IMR-90 (cell line): ENCODE measurements at regions not wholly inside any gene's neighbourhood (a gene's known extent, or its start where the extent isn't known, plus 50 kb on each side); places are given as distances from the start of the nearest gene placed in this dataset.

Experiments used
- ATAC-seq: fragments of 200-7000 bp; cut with Tn5 transposase; 2 replicates; pipeline ENCODE4 v1.9.1; 2020; ENCODE audit warnings: low read depth, mild to moderate bottlenecking, moderate library complexity
- BruUV-seq: library from RNA; stranded (reverse); fragments of 400-500 nt; replicated peaks from 2 replicates; lab custom pipeline; 2021; lab: Mats Ljungman, UMichigan
- CTCF ChIA-PET: fragments of 300-600 bp; formaldehyde crosslinking; extraction: SDS; loops from one replicate; lab custom pipeline; 2021; ENCODE audit warnings: antibody characterized with exemption; lab: Yijun Ruan, JAX
- POLR2A ChIA-PET: fragments of 300-600 bp; sonication (Branson Sonifier 250); formaldehyde crosslinking; loops from one replicate; lab custom pipeline; 2022; ENCODE audit warnings: antibody characterized with exemption; ENCODE audit not compliant: unreplicated experiment; lab: Charles Lee
- DNase-seq: peaks from one replicate; pipeline ENCODE4 v3.0.0; 2013
- H2AFZ ChIP-seq: replicated peaks from 2 replicates; pipeline ENCODE3; 2013; ENCODE audit warnings: low read length, mild to moderate bottlenecking; ENCODE audit not compliant: poor library complexity
- H2AK5ac ChIP-seq: 2 replicates; pipeline ENCODE4 v1.6.1; 2013; ENCODE audit warnings: low read depth, low read length, inconsistent platforms
- H2AK9ac ChIP-seq: replicated peaks from 2 replicates; pipeline ENCODE3; 2013; ENCODE audit warnings: mild to moderate bottlenecking, low read depth, low read length, moderate library complexity; ENCODE audit not compliant: poor library complexity
- H2BK120ac ChIP-seq: 2 replicates; pipeline ENCODE4 v1.6.1; 2013; ENCODE audit warnings: low read depth, low read length, inconsistent platforms
- H2BK15ac ChIP-seq: 3 replicates; pipeline ENCODE4 v1.6.1; 2013; ENCODE audit warnings: low read depth, low read length, inconsistent platforms
- H2BK20ac ChIP-seq: 2 replicates; pipeline ENCODE4 v1.6.1; 2013; ENCODE audit warnings: low read depth, mild to moderate bottlenecking, inconsistent platforms, low read length, moderate library complexity
- H2BK5ac ChIP-seq: 2 replicates; pipeline ENCODE4 v1.6.1; 2013; ENCODE audit warnings: mild to moderate bottlenecking, low read depth, low read length, inconsistent platforms; ENCODE audit not compliant: poor library complexity, severe bottlenecking
- H3K14ac ChIP-seq: replicated peaks from 2 replicates; pipeline ENCODE4 v1.6.1; 2013; ENCODE audit warnings: low read depth, low read length, inconsistent platforms
- H3K18ac ChIP-seq: 2 replicates; pipeline ENCODE4 v1.6.1; 2013; ENCODE audit warnings: low read depth, low read length, control low read depth
- H3K23ac ChIP-seq: 2 replicates; pipeline ENCODE4 v1.6.1; 2013; ENCODE audit warnings: low read depth, low read length, inconsistent platforms
- H3K27ac ChIP-seq: 2 replicates; pipeline ENCODE4 v1.5.1; 2013; ENCODE audit warnings: mild to moderate bottlenecking, control low read depth, low read length; ENCODE audit not compliant: insufficient read depth
- H3K27me3 ChIP-seq: 2 replicates; pipeline ENCODE4 v1.6.1; 2013; ENCODE audit warnings: low read length; ENCODE audit not compliant: control insufficient read depth, insufficient read depth
- H3K36me3 ChIP-seq: 2 replicates; pipeline ENCODE4 v1.6.1; 2013; ENCODE audit warnings: low read length, mixed read lengths; ENCODE audit not compliant: control insufficient read depth, insufficient read depth
- H3K4ac ChIP-seq: 2 replicates; pipeline ENCODE4 v1.6.1; 2013; ENCODE audit warnings: low read depth, low read length, inconsistent platforms
- H3K4me1 ChIP-seq: 2 replicates; pipeline ENCODE4 v1.6.1; 2013; ENCODE audit warnings: low read length, mixed read lengths; ENCODE audit not compliant: control insufficient read depth, insufficient read depth
- H3K4me2 ChIP-seq: 2 replicates; pipeline ENCODE4 v1.6.1; 2013; ENCODE audit warnings: low read depth, mild to moderate bottlenecking, control low read depth, low read length, moderate library complexity
- H3K4me3 ChIP-seq: 2 replicates; pipeline ENCODE4 v1.5.1; 2013; ENCODE audit warnings: low read depth, mild to moderate bottlenecking, control low read depth, low read length, moderate library complexity; ENCODE audit not compliant: insufficient read depth
- H3K56ac ChIP-seq: 2 replicates; pipeline ENCODE4 v1.6.1; 2013; ENCODE audit warnings: low read length, inconsistent platforms; ENCODE audit not compliant: insufficient read depth; ENCODE audit errors: extremely low read depth
- H3K79me1 ChIP-seq, 2 experiments: 2 replicates each; pipeline ENCODE4 v1.6.1; 2013; ENCODE audit warnings: low read length in 2 of 2, inconsistent platforms in 1 of 2, low read depth in 1 of 2
- H3K9ac ChIP-seq: 2 replicates; pipeline ENCODE4 v1.6.1; 2013; ENCODE audit warnings: low read depth, low read length, control low read depth
- H3K9me1 ChIP-seq: 2 replicates; pipeline ENCODE4 v1.6.1; 2013; ENCODE audit warnings: low read length, inconsistent platforms; ENCODE audit not compliant: insufficient read depth
- H3K9me3 ChIP-seq: 2 replicates; pipeline ENCODE4 v1.6.1; 2013; ENCODE audit warnings: low read length; ENCODE audit not compliant: control insufficient read depth, insufficient read depth
- H4K20me1 ChIP-seq: 2 replicates; pipeline ENCODE4 v1.6.1; 2013; ENCODE audit warnings: low read length, inconsistent platforms; ENCODE audit not compliant: insufficient read depth
- H4K5ac ChIP-seq: 2 replicates; pipeline ENCODE4 v1.6.1; 2013; ENCODE audit warnings: mild to moderate bottlenecking, low read depth, low read length, control low read depth
- H4K8ac ChIP-seq, 2 experiments: 2 replicates each; pipeline ENCODE4 v1.6.1; 2013; ENCODE audit warnings: low read depth in 2 of 2, low read length in 2 of 2, control low read depth in 1 of 2, inconsistent platforms in 1 of 2
- H4K91ac ChIP-seq: 2 replicates; pipeline ENCODE4 v1.6.1; 2013; ENCODE audit warnings: low read depth, low read length, inconsistent platforms; ENCODE audit not compliant: insufficient read depth
- POLR2A ChIP-seq: IDR thresholded peaks from 2 replicates; pipeline ENCODE4 v1.6.1; 2012; ENCODE audit warnings: mild to moderate bottlenecking, low read depth, low read length
- RFX5 ChIP-seq: IDR thresholded peaks from 2 replicates; pipeline ENCODE4 v1.8.0; 2012; ENCODE audit warnings: low read depth, mild to moderate bottlenecking, low read length, moderate library complexity
- SMC3 ChIP-seq: fragments of 150-350 bp; IDR thresholded peaks from 2 replicates; pipeline ENCODE4 v1.6.1; 2016; ENCODE audit warnings: low read depth, mild to moderate bottlenecking, antibody characterized with exemption, low read length, moderate library complexity
- dilution Hi-C: fragments of 300-500 bp; cut with HindIII; formaldehyde crosslinking; loops from one replicate; pipeline ENCODE4 v1.14.3; 2018; ENCODE audit warnings: low sequenced_read_pairs; ENCODE audit not compliant: unreplicated experiment
- in situ Hi-C: fragments of 300-500 bp; cut with MboI; formaldehyde crosslinking; loops from 3 replicates; pipeline ENCODE4 v1.14.3; 2019; ENCODE audit warnings: low sequenced_read_pairs, inconsistent platforms, mixed read lengths
- intact Hi-C: fragments of 100-400 bp; cut with micrococcal nuclease; formaldehyde crosslinking; loops from 2 replicates; pipeline ENCODE4 v1.10.0; 2022
- TF ChIP-seq, protein P1 (sequence below): conservative IDR thresholded peaks from 2 replicates; pipeline ENCODE4 v1.5.1; 2012; ENCODE audit warnings: mild to moderate bottlenecking, low read depth, low read length, improper control_type of control experiment
- TF ChIP-seq, protein P2 (sequence below): fragments of 150-350 bp; IDR thresholded peaks from 2 replicates; pipeline ENCODE4 v1.6.1; 2016; ENCODE audit warnings: low read depth, mild to moderate bottlenecking, low read length, moderate library complexity, borderline replicate concordance
- TF ChIP-seq, protein P3 (sequence below): fragments of 150-350 bp; IDR thresholded peaks from 2 replicates; pipeline ENCODE4 v1.6.1; 2017; ENCODE audit warnings: mild to moderate bottlenecking, antibody characterized with exemption, low read length, low read depth

DNA sequence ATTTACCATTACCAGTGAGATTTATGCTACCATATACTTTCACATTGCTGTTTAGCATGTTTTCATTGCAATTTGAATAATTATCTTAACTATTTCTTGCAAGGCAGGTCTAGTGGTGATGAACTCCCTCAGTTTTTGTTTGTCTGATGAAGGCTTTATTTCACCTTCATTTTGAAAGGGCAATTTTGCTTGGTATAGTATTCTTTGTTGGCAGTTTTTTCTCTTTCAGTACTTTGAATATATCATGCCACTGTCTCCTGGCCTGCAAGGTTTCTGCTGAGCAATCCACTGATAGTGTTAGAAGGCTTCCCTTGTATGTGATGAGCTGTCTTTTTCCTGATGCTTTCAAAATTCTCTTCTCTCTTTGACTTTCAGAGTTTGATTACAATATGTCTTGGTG is 188.0 kb downstream of the MARCHF11 start:
- Histone ChIP-seq H4K20me1 (no peaks in the 10 kb centered on the region), H3K9me1 (no peaks in the 10 kb centered on the region), H4K91ac (no peak overlapping the region), H3K4me1 (no peaks in the 10 kb centered on the region; the same call in 1 of the 2 replicates), H3K9me3 (peaks cover 2% of the 10 kb centered on the region; the same call in 1 of the 2 replicates), H3K23ac (no peak overlapping the region), H4K5ac (no peak overlapping the region), H3K4ac (no peak overlapping the region), H3K18ac (no peak overlapping the region), H3K27ac (no peak overlapping the region), H3K4me3 (no peak overlapping the region), H2BK120ac (no peak overlapping the region), H2AK5ac (no peak overlapping the region), H2AFZ (no peak overlapping the region), H2AK9ac (no peak overlapping the region), H3K4me2 (no peak overlapping the region), H2BK20ac (no peak overlapping the region), H3K14ac (no peak overlapping the region), H2BK15ac (no peak overlapping the region), H3K9ac (no peak overlapping the region), H3K56ac (no peak overlapping the region), H3K36me3 (no peaks in the 10 kb centered on the region), H3K79me1 (no peaks in the 10 kb centered on the region), H3K27me3 (0 out of 2 replicates have a peak, but pooled peaks cover 1% of the 10 kb centered on the region), H2BK5ac (no peak overlapping the region), H4K8ac (no peak overlapping the region)
- ChIA-PET CTCF (no interaction called here), POLR2A (no interaction called here)
- dilution Hi-C loops (no loop called here), in situ Hi-C loops (loop anchor here (10.0 kb wide), 2 partner anchors 527 to 887 kb away; no protein-coding TSS in a partner anchor), intact Hi-C loops (loop anchor here (5.0 to 10.0 kb wide), 3 partner anchors 154 to 797 kb away; no protein-coding TSS in a partner anchor)
- no peak for DNase-seq
- no peak for ATAC-seq
- TF ChIP-seq, protein P1, sequence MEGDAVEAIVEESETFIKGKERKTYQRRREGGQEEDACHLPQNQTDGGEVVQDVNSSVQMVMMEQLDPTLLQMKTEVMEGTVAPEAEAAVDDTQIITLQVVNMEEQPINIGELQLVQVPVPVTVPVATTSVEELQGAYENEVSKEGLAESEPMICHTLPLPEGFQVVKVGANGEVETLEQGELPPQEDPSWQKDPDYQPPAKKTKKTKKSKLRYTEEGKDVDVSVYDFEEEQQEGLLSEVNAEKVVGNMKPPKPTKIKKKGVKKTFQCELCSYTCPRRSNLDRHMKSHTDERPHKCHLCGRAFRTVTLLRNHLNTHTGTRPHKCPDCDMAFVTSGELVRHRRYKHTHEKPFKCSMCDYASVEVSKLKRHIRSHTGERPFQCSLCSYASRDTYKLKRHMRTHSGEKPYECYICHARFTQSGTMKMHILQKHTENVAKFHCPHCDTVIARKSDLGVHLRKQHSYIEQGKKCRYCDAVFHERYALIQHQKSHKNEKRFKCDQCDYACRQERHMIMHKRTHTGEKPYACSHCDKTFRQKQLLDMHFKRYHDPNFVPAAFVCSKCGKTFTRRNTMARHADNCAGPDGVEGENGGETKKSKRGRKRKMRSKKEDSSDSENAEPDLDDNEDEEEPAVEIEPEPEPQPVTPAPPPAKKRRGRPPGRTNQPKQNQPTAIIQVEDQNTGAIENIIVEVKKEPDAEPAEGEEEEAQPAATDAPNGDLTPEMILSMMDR = no peak
- TF ChIP-seq, protein P2, sequence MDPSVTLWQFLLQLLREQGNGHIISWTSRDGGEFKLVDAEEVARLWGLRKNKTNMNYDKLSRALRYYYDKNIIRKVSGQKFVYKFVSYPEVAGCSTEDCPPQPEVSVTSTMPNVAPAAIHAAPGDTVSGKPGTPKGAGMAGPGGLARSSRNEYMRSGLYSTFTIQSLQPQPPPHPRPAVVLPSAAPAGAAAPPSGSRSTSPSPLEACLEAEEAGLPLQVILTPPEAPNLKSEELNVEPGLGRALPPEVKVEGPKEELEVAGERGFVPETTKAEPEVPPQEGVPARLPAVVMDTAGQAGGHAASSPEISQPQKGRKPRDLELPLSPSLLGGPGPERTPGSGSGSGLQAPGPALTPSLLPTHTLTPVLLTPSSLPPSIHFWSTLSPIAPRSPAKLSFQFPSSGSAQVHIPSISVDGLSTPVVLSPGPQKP = no peak
- TF ChIP-seq, protein P3, sequence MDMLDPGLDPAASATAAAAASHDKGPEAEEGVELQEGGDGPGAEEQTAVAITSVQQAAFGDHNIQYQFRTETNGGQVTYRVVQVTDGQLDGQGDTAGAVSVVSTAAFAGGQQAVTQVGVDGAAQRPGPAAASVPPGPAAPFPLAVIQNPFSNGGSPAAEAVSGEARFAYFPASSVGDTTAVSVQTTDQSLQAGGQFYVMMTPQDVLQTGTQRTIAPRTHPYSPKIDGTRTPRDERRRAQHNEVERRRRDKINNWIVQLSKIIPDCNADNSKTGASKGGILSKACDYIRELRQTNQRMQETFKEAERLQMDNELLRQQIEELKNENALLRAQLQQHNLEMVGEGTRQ = no peak
- TF ChIP-seq SMC3 (no peak), POLR2A (no peak), RFX5 (no peak)
- no TSS peak for BruUV-seq
